ENCODE measurements at regions not wholly inside any gene's neighbourhood (a gene's known extent, or its start where the extent isn't known, plus 50 kb on each side); places are given as distances from the start of the nearest gene placed in this dataset.
"Not testable (repeated sequence)": the region's sequence is repeated elsewhere in the genome, so short reads cannot be mapped to it uniquely, and the experiment has no call there.

- Histone ChIP-seq H3K27me3 (ENCODE audit: control insufficient read depth in 1 of 2, insufficient read depth in 2 of 2, low read length in 1 of 2) (no peaks in the 10 kb centered on the region), H3K9me3 (ENCODE audit: control insufficient read depth, low read length) (no peaks in the 10 kb centered on the region), H3K36me3 (ENCODE audit: control insufficient read depth in 1 of 2, insufficient read depth in 2 of 2, low read length in 1 of 2) (no peaks in the 10 kb centered on the region), H3K4me1 (ENCODE audit: control insufficient read depth in 1 of 2, insufficient read depth in 2 of 2, low read length in 2 of 2) (no peaks in the 10 kb centered on the region), H3K27ac (ENCODE audit: low read depth in 1 of 2, low read length in 2 of 2) (no peak overlapping the region), H3K4me3 (ENCODE audit: low read length in 2 of 2) (no peak overlapping the region)
- DNase-seq (no peak), ATAC-seq (ENCODE audit: low FRiP score) (no peak)
- 52 to 65% methylated on average over 2 of the region's 2 CpGs for WGBS, 2 donors
- intact Hi-C loops (cut with DNase I): no loop called here
Observed at GRCh38 chr1:104264521-104264920, 514.8 kb downstream of the AMY1C start.

GRCh38 chr1:104265163-104265562 is 515.5 kb downstream of the AMY1C start:
- 52 to 55% methylated on average over 4 of the region's 4 CpGs for WGBS, 2 donors
- Histone ChIP-seq H3K4me1 (ENCODE audit: control insufficient read depth in 1 of 2, insufficient read depth in 2 of 2, low read length in 2 of 2) (no peaks in the 10 kb centered on the region), H3K27me3 (ENCODE audit: control insufficient read depth in 1 of 2, insufficient read depth in 2 of 2, low read length in 1 of 2) (no peaks in the 10 kb centered on the region), H3K27ac (ENCODE audit: low read depth in 1 of 2, low read length in 2 of 2) (no peak overlapping the region), H3K9me3 (ENCODE audit: control insufficient read depth, low read length) (no peaks in the 10 kb centered on the region), H3K36me3 (ENCODE audit: control insufficient read depth in 1 of 2, insufficient read depth in 2 of 2, low read length in 1 of 2) (no peaks in the 10 kb centered on the region), H3K4me3 (ENCODE audit: low read length in 2 of 2) (no peak overlapping the region)
- DNase-seq: no peak
- no peak for ATAC-seq (ENCODE audit: low FRiP score)
- intact Hi-C loops (cut with DNase I): no loop called here

GRCh38 chr1:104266612-104267011 is 516.9 kb downstream of the AMY1C start:
- intact Hi-C loops (cut with DNase I): no loop called here
- 48 to 63% methylated on average over 1 of the region's 1 CpG for WGBS, 2 donors

GRCh38 chr1:104288322-104288721 is 538.6 kb downstream of the AMY1C start:
- H3K27me3 ChIP-seq (ENCODE audit: control insufficient read depth in 1 of 2, insufficient read depth in 2 of 2, low read length in 1 of 2); H3K27ac ChIP-seq (ENCODE audit: low read depth in 1 of 2, low read length in 2 of 2); H3K9me3 ChIP-seq (ENCODE audit: control insufficient read depth, low read length); DNase-seq; H3K4me1 ChIP-seq (ENCODE audit: control insufficient read depth in 1 of 2, insufficient read depth in 2 of 2, low read length in 2 of 2); intact Hi-C loops (cut with DNase I); H3K4me3 ChIP-seq (ENCODE audit: low read length in 2 of 2); ATAC-seq (ENCODE audit: low FRiP score); H3K36me3 ChIP-seq (ENCODE audit: control insufficient read depth in 1 of 2, insufficient read depth in 2 of 2, low read length in 1 of 2): not testable (repeated sequence)
- WGBS, 2 donors: 93 to 95% methylated on average over 4 of the region's 4 CpGs

More at GRCh38 chr1:104266612-104267011, 516.9 kb downstream of the AMY1C start:
- no peak for ATAC-seq (ENCODE audit: low FRiP score)
- no peak for DNase-seq
- H3K27me3 ChIP-seq (ENCODE audit: control insufficient read depth in 1 of 2, insufficient read depth in 2 of 2, low read length in 1 of 2): no peaks in the 10 kb centered on the region
- no peaks in the 10 kb centered on the region for H3K4me1 ChIP-seq (ENCODE audit: control insufficient read depth in 1 of 2, insufficient read depth in 2 of 2, low read length in 2 of 2)
- H3K4me3 ChIP-seq (ENCODE audit: low read length in 2 of 2): no peak overlapping the region
- no peaks in the 10 kb centered on the region for H3K36me3 ChIP-seq (ENCODE audit: control insufficient read depth in 1 of 2, insufficient read depth in 2 of 2, low read length in 1 of 2)
- no peak overlapping the region for H3K27ac ChIP-seq (ENCODE audit: low read depth in 1 of 2, low read length in 2 of 2)
- no peaks in the 10 kb centered on the region for H3K9me3 ChIP-seq (ENCODE audit: control insufficient read depth, low read length)

- Histone ChIP-seq H3K9me3 (ENCODE audit: control insufficient read depth, low read length) (no peaks in the 10 kb centered on the region), H3K27me3 (ENCODE audit: control insufficient read depth in 1 of 2, insufficient read depth in 2 of 2, low read length in 1 of 2) (no peaks in the 10 kb centered on the region), H3K36me3 (ENCODE audit: control insufficient read depth in 1 of 2, insufficient read depth in 2 of 2, low read length in 1 of 2) (no peaks in the 10 kb centered on the region), H3K4me1 (ENCODE audit: control insufficient read depth in 1 of 2, insufficient read depth in 2 of 2, low read length in 2 of 2) (no peaks in the 10 kb centered on the region), H3K27ac (ENCODE audit: low read depth in 1 of 2, low read length in 2 of 2) (no peak overlapping the region), H3K4me3 (ENCODE audit: low read length in 2 of 2) (no peak overlapping the region)
- intact Hi-C loops (cut with DNase I): no loop called here
- no peak for DNase-seq
- WGBS, 2 donors: 36 to 39% methylated on average over 1 of the region's 1 CpG
- ATAC-seq (ENCODE audit: low FRiP score): no peak
Observed at GRCh38 chr1:104291156-104291555, 541.5 kb downstream of the AMY1C start.

GRCh38 chr1:104294259-104294658 is 544.6 kb downstream of the AMY1C start:
- 23 to 27% methylated on average over 3 of the region's 3 CpGs for WGBS, 2 donors
- H3K27ac ChIP-seq (ENCODE audit: low read depth in 1 of 2, low read length in 2 of 2): no peak overlapping the region
- no peaks in the 10 kb centered on the region for H3K9me3 ChIP-seq (ENCODE audit: control insufficient read depth, low read length)
- intact Hi-C loops (cut with DNase I): no loop called here
- H3K27me3 ChIP-seq (ENCODE audit: control insufficient read depth in 1 of 2, insufficient read depth in 2 of 2, low read length in 1 of 2): no peaks in the 10 kb centered on the region
- no peaks in the 10 kb centered on the region for H3K36me3 ChIP-seq (ENCODE audit: control insufficient read depth in 1 of 2, insufficient read depth in 2 of 2, low read length in 1 of 2)
- H3K4me1 ChIP-seq (ENCODE audit: control insufficient read depth in 1 of 2, insufficient read depth in 2 of 2, low read length in 2 of 2): no peaks in the 10 kb centered on the region
- no peak overlapping the region for H3K4me3 ChIP-seq (ENCODE audit: low read length in 2 of 2)
- no peak for DNase-seq
- ATAC-seq (ENCODE audit: low FRiP score): no peak

GRCh38 chr1:104295511-104295910 is 545.8 kb downstream of the AMY1C start:
- Histone ChIP-seq H3K27ac (ENCODE audit: low read depth in 1 of 2, low read length in 2 of 2) (no peak overlapping the region), H3K9me3 (ENCODE audit: control insufficient read depth, low read length) (no peaks in the 10 kb centered on the region), H3K36me3 (ENCODE audit: control insufficient read depth in 1 of 2, insufficient read depth in 2 of 2, low read length in 1 of 2) (no peaks in the 10 kb centered on the region), H3K4me1 (ENCODE audit: control insufficient read depth in 1 of 2, insufficient read depth in 2 of 2, low read length in 2 of 2) (no peaks in the 10 kb centered on the region), H3K4me3 (ENCODE audit: low read length in 2 of 2) (no peak overlapping the region), H3K27me3 (ENCODE audit: control insufficient read depth in 1 of 2, insufficient read depth in 2 of 2, low read length in 1 of 2) (no peaks in the 10 kb centered on the region)
- WGBS, 2 donors: 72% methylated on average over 3 of the region's 3 CpGs
- intact Hi-C loops (cut with DNase I): no loop called here
- DNase-seq: no peak
- no peak for ATAC-seq (ENCODE audit: low FRiP score)

- intact Hi-C loops (cut with DNase I): no loop called here
- no peaks in the 10 kb centered on the region for H3K4me1 ChIP-seq (ENCODE audit: control insufficient read depth in 1 of 2, insufficient read depth in 2 of 2, low read length in 2 of 2)
Observed at GRCh38 chr1:104309673-104310072, 560.0 kb downstream of the AMY1C start.

GRCh38 chr1:104315823-104316222 is 566.1 kb downstream of the AMY1C start:
- Histone ChIP-seq H3K4me3 (ENCODE audit: low read length in 2 of 2) (no peak overlapping the region), H3K4me1 (ENCODE audit: control insufficient read depth in 1 of 2, insufficient read depth in 2 of 2, low read length in 2 of 2) (no peaks in the 10 kb centered on the region), H3K27me3 (ENCODE audit: control insufficient read depth in 1 of 2, insufficient read depth in 2 of 2, low read length in 1 of 2) (no peaks in the 10 kb centered on the region), H3K9me3 (ENCODE audit: control insufficient read depth, low read length) (no peaks in the 10 kb centered on the region), H3K36me3 (ENCODE audit: control insufficient read depth in 1 of 2, insufficient read depth in 2 of 2, low read length in 1 of 2) (no peaks in the 10 kb centered on the region), H3K27ac (ENCODE audit: low read depth in 1 of 2, low read length in 2 of 2) (no peak overlapping the region)
- ATAC-seq (ENCODE audit: low FRiP score): no peak
- DNase-seq: no peak
- intact Hi-C loops (cut with DNase I): no loop called here
- WGBS, 2 donors: 85 to 92% methylated on average over 2 of the region's 2 CpGs

More at GRCh38 chr1:104309673-104310072, 560.0 kb downstream of the AMY1C start:
- no peaks in the 10 kb centered on the region for H3K36me3 ChIP-seq (ENCODE audit: control insufficient read depth in 1 of 2, insufficient read depth in 2 of 2, low read length in 1 of 2)
- DNase-seq (no peak), ATAC-seq (ENCODE audit: low FRiP score) (no peak)
- H3K4me3 ChIP-seq (ENCODE audit: low read length in 2 of 2): no peak overlapping the region
- 66 to 70% methylated on average over 1 of the region's 1 CpG for WGBS, 2 donors
- no peak overlapping the region for H3K27ac ChIP-seq (ENCODE audit: low read depth in 1 of 2, low read length in 2 of 2)
- H3K27me3 ChIP-seq (ENCODE audit: control insufficient read depth in 1 of 2, insufficient read depth in 2 of 2, low read length in 1 of 2): no peaks in the 10 kb centered on the region
- H3K9me3 ChIP-seq (ENCODE audit: control insufficient read depth, low read length): peaks cover 2% of the 10 kb centered on the region
